ENCODE measurements at regions not wholly inside any gene's neighbourhood (a gene's known extent, or its start where the extent isn't known, plus 50 kb on each side); places are given as distances from the start of the nearest gene placed in this dataset.
"Not testable (repeated sequence)": the region's sequence is repeated elsewhere in the genome, so short reads cannot be mapped to it uniquely, and the experiment has no call there.

- no peak for DNase-seq (ENCODE audit: low read depth in 2 of 2)
These were observed 154.2 kb upstream of the TSLP start for GRCh38 chr5:110917161-110917875.

DNA sequence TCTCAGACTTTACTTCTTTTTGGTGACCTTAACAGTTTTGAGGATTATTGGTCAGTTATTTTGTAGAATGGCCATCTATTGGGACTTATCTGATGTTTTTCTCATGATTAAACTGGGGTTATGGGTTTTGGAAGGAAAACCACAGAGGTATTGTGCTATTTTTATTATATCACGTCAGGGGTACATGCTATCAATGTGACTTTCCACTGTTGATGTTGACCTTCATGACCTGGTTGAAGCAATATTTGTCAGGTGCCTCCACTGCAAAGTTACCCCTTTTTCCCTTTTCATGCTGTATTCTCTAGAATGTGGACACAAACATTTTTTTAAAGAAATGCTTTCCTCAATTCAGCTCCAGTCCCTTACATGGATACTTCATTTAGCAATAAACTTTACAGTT is 152.8 kb upstream of the TSLP start:
- DNase-seq (ENCODE audit: low read depth in 2 of 2), result no peak

GRCh38 chr5:110923971-110924370 is 147.5 kb upstream of the TSLP start:
- DNase-seq (ENCODE audit: low read depth in 2 of 2), result no peak

GRCh38 chr5:110925398-110925797 is 146.1 kb upstream of the TSLP start:
- no peak for DNase-seq (ENCODE audit: low read depth in 2 of 2)

DNA sequence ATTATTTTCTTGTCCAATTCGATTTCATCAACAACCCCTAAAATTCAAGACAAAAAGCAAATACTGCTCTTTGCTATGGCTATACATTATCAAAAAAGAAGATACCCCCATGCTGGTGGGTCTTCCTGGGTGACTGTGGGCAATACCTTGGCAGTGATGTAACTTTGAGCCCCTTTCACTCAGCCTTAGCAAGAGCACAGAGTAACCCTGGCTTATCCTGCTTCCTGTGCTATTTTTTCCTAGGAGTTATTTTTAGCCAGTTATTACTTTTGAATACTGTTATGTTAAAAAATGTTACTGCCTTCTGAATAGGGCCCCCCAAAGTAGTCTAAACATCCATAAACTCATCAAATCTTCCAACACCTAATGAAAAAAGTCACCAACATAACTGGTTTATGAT is 145.6 kb upstream of the TSLP start:
- DNase-seq (ENCODE audit: low read depth in 2 of 2), result no peak

DNA sequence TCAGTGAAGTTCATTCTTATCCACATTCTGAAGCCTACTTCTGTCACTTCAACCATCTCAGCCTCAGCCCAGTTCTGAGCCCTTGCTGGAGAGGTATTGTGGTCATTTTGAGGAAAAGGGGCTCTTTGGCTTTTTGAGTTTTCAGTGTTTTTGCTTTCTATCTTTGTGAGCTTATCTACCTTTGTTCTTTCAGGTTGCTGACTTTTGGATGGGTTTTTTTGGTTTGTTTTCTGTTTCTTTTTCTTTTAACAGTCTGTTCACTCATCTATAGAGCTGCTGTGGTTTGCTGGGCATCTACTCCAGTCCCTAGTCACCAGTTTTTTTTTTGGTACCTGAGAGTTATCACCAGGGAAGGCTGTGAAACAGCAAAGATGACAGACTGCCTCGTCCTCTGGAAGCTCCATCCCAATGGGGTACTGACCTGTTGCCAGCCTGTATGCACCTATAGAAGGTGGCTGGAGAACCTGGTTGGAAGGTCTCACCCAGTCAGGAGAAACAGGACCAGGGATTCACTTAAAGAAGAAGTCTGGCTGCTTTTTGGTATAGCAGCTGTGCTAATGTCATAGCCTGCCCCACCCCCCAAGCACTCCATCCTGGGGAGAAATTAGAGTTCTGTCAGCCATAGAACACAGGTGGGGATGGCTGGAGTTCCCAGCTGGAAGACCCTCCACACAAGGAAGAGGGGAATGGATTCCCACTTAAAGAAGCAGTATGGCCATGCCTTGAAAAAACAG is 138.6 kb upstream of the TSLP start:
- DNase-seq (ENCODE audit: low read depth in 2 of 2), result no peak

- no peak for DNase-seq (ENCODE audit: low read depth in 2 of 2)
These were observed 131.4 kb upstream of the TSLP start for GRCh38 chr5:110940136-110940535.

DNA sequence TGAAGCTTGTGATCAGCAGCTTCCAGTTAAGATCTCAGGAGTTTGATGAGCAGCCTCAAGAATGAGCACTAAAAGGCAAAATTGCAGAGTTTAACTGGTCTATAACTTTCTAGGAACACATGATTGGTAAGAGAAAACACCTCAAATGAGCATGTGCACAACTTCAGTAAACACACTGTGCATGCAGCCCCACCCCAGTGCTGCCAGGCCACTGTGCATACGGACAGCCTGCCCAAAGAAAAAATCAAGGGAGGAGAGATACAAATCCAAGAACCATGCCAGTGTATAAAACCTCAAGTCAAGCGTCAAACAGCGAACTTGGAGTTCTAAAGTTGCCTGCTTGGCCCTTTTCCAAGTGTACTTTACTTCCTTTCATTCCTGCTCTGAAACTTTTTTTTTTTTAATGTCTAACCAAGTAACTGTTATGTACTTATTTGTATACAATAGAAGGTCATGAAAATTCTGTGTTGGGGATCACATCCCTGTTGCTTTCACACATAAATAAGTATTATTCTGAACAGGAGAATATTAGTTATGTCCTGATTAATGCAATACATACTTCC is 125.6 kb upstream of the TSLP start:
- no peak for DNase-seq (ENCODE audit: low read depth in 2 of 2)

GRCh38 chr5:110951373-110951791 is 120.1 kb upstream of the TSLP start:
- DNase-seq (ENCODE audit: low read depth in 2 of 2), result no peak

DNA sequence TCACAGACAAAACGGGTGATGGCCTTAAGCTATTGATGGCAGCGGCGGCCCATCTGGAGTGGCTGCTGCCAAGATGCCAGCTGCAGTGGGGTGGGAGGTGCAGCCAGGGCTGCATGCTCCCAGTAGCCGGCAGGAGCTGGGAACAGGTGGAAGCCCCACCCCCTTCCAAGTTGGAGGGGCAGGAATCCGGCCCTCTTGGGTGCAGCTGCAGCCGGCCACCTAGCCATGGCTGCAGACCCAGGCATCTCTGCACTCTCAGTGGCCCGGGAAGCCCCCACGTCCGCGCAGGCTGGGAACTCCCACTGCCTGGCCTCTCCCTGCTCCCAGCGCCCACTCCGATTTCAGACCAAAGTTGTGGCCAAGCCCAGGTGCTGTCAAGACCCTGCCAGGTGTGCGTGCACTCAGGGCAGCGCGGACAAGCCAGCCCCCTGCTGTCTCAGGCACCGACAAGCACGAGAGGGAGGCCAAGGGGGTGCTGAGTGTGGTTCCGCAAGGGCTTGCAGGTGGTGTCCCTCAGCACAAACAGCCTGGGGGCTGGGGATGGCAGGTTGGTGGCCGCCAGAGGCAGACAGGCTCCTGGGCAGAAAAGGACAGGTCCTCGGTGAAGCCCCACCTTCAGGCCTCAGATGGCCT is 115.1 kb upstream of the TSLP start:
- no peak for DNase-seq (ENCODE audit: low read depth in 2 of 2)

DNA sequence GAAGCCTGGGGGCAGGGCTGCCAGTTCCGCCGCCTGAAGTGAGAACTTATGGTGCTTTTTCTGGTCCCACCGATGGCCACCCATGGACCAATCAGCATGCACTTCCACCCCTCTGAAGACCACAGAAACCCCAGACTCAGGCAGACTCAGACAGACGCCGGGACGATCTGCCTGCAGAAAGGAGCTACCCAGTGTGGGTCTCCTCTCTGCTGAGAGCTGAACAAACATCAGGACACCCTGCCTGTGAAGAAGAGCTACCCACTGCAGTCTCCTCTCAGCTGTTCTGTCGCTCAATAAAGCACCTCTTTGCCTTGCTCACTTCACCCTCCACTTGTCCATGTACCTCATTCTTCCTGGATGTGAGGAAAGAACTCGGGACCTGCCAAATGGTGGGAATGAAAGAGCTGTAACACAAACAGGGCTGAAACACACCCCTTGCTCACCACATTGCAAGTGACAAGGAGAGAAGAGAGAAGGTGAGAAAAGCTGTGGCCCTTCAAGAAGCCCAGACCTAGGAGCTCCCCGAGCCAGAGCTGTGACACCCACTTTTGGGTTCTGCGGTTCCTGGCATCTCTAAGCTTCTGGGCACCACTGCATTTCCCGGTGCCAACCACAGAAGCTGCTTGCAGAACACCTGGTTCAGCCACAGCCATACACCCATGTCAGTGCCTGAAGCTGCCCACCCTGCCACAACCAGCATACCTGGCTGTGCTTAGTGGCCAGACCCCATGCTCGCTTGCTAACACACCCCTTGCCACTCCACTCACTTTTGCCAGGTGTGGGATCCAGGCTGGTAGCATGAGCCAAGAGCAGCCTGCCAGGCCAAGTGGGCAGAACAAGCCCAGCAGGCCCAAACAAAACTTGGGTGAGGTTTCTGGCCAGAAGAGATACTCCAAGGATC is 114.3 kb upstream of the TSLP start:
- no peak for DNase-seq (ENCODE audit: low read depth in 2 of 2)

GRCh38 chr5:110957934-110958333 is 113.6 kb upstream of the TSLP start:
- no peak for DNase-seq (ENCODE audit: low read depth in 2 of 2)

DNA sequence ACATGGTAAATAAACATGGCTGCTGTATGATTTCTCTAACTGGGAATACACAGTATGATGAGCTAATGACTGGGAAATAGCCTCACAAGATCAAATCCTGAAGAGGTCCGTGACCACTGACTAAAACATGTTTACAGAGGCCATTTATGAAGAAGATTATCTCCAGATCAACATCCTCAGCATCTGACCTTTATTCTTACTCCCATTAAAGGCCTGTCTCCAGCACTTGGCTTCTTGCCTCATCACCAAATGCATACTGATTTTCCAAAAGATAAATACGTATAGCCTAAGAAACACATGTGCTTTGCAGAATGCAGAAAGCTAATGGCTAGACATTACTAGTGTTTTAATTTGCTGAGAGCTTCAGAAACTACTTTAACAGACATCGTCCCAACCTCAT is 108.0 kb upstream of the TSLP start:
- DNase-seq (ENCODE audit: low read depth in 2 of 2), result no peak

DNA sequence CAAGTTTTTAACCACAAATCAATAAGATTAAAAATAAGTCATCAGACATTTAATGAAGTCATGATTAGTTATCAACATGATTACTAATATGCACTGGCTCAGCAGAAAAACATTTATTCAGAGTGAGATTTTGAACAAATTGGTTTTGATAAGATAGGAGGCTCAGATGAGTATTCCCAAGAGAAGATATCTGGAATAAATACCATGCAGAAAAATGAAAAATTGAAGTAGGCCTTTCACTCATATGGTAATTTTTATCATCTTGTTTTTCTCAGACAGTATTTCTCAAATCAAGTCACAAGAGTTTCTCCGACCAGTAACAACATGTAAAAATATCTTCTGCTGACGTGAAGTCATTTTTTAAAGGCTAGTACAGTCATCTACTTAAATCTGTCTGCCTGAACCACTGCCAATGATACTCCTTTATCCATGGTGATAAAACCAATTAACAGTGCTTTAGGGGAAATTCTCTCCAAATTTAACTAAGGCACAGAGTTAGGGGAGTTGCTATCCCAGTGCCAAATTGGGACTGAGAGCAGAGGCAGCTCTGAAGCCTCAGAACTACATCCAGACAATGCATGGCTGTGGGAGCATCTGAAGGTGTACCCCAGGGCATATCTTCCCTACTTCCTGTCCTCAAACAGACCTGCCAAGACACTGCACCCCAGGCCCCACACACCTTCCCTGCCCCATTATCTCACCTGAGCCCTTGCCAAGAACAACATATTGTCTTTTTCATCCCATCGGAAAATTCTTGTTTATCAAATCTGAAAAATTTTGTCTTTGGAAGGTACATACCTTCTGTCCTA is 105.5 kb upstream of the TSLP start:
- DNase-seq (ENCODE audit: low read depth in 2 of 2), result no peak

GRCh38 chr5:110968246-110969005 is 103.1 kb upstream of the TSLP start:
- no peak for DNase-seq (ENCODE audit: low read depth in 2 of 2)

GRCh38 chr5:110969502-110969901 is 102.0 kb upstream of the TSLP start:
- DNase-seq (ENCODE audit: low read depth in 2 of 2), result no peak

GRCh38 chr5:110973510-110973909 is 98.0 kb upstream of the TSLP start:
- no peak for DNase-seq (ENCODE audit: low read depth in 2 of 2)

DNA sequence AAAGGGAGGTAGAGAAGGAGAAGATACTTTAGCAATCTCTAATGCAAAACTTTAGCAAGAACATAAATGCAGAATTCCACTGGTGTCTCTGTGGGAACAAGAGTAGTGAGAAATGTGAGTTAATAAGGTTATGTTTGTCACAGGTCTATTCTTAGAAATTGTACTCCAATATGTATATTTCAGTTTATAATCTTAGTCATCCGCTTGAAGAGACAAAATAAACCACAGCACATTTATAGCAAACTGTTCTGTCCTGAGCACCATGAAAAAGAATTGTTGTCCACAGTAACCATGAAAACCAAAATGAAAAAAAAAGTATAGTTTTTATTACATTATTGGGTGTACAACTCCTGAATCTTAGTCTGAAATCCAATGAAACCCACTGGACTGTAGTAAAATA is 93.6 kb upstream of the TSLP start:
- DNase-seq (ENCODE audit: low read depth in 2 of 2), result no peak

DNA sequence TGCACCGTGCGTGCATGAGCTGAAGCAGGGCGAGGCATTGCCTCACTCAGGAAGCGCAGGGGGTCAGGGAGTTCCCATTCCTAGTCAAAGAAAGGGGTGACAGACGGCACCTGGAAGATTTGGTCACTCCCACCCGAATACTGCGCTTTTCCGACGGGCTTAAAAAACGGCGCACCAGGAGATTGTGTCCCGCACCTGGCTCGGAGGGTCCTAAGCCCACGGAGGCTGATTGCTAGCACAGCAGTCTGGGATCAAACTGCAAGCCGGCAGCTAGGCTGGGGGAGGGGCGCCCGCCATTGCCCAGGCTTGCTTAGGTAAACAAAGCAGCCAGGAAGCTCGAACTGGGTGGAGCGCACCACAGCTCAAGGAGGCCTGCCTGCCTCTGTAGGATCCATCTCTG is 85.6 kb upstream of the TSLP start:
- DNase-seq (ENCODE audit: low read depth in 2 of 2), result not testable (repeated sequence)

- DNase-seq (ENCODE audit: low read depth in 2 of 2), result not testable (repeated sequence)
These were observed 83.9 kb upstream of the TSLP start for GRCh38 chr5:110987573-110987972.
